ENCODE measurements at regions not wholly inside any gene's neighbourhood (a gene's known extent, or its start where the extent isn't known, plus 50 kb on each side); places are given as distances from the start of the nearest gene placed in this dataset.

DNA sequence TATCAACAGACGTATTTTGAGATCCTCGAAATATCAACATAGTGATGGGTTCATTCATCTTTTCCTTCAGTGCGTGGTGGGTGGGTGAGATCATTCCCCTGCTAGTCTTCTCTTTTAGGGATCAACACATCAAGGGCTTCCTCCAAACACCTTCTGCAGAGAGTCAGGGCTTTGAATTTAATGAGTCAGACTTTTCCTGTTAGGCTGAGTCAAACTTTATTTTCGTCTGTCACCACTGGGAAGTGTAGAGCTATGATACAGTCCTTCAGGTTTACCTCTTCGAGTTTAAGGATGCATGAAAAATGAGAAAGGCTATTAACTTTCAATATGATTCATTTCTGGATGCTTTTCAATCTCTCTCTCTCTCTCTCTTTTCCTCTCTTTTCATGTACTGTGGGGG lies 189.1 kb downstream of the BMP2 start:
- DNase-seq = no peak

GRCh38 chr20:6959900-6960312 lies 192.4 kb downstream of the BMP2 start:
- DNase-seq = no peak

GRCh38 chr20:6966721-6967120 lies 199.2 kb downstream of the BMP2 start:
- DNase-seq = no peak

GRCh38 chr20:6974838-6975237 lies 207.4 kb downstream of the BMP2 start:
- no peak for DNase-seq

DNA sequence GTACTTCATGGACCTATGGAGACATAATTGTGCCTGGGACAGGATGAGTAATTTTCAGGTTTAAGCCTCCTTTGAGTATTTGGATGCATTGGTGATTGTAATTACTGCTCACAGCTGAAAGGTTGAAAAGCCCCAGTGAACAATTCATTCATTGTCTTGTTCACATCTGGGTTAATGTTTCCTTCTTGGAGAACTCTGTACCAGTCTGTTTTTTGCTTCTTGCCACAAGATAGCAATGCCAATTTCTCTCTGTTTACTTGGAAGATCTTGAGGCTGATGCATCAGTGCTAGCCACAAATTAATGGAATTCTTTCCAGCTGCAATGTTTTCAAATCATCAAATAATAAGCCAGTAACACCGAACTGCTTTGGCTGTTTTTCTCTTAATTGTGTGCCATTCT lies 207.8 kb downstream of the BMP2 start:
- no peak for DNase-seq

- no peak for DNase-seq
Observed at GRCh38 chr20:6976106-6976900, 208.8 kb downstream of the BMP2 start.

DNA sequence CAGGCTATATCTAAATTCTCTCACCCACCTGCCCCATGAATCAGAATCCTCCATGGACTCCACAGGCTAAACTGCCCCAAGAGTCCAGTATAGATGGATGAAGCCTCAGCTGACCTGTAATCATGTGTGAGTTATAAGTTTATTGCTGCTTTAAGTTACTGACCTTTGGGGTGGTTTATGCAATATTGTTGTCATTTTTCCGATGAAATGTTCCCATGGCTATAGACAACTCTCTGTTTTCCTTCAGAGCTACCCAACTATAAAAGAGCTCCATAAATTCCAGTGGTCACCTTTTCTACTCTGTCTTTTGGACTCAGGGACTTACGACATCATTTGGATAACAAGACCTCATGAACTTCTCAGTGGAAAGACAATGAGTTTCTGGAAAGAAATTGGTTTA lies 212.1 kb downstream of the BMP2 start:
- DNase-seq = no peak

- no peak for DNase-seq
Observed at GRCh38 chr20:6993011-6993410, 225.5 kb downstream of the BMP2 start.

DNA sequence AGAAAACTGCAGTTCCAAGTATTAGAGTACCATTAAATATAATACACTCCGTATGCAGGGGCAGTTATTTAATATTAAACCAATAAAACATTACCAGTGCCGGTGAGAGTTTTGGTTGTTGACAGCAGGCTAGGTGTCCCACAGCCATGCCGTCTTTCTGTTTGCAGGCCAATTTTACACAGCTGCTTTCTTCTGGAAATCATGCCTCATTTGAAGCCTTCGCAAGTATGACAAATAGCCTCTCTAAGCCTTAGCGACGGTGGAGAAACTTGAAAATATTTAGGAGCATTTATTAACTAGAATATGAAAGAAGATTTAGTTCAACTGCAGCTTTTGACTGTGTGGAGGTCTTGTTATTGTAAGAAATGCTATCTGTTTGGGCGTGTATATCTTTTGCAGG lies 226.0 kb downstream of the BMP2 start:
- DNase-seq = no peak

DNA sequence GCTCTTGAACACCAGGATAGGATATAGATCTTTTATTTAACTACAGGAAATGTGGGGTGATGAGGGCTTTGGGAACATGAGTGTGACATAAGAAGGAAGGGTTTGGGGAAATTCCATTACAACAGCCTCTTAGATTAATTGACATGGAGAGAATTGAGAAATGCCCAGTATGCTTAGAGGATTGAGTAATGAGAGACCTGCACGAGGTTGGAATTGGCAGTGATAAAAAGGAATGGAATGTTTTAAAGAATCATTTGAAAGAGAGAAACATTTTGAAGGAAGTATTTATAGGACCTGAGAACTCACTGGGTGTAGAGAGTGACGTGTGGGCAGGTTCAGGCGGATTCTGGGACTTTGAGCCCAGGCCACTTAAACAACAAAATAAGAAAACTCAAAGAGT lies 227.0 kb downstream of the BMP2 start:
- DNase-seq = no peak

GRCh38 chr20:6998909-6999308 lies 231.4 kb downstream of the BMP2 start:
- no peak for DNase-seq

GRCh38 chr20:6999381-6999780 lies 231.9 kb downstream of the BMP2 start:
- DNase-seq = no peak

GRCh38 chr20:7003598-7003997 lies 236.1 kb downstream of the BMP2 start:
- DNase-seq = no peak

DNA sequence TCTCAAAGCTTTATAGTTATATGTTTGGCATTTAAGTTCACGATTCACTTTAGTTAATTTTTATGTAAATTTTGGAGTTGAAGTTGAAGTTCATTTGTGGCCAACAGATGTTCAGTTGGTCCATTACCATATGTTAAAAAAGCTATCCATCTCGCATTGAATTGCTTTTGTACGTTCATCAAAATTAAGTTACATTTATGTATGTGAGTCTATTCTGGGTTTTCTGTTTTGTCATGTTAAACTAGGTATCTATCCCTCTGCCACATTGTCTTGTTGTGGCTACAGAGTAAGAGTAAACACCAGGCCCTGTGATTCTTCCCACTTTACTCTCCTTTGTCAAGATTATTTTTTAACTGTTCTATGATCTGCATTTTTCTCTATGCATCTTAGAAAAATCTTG lies 237.3 kb downstream of the BMP2 start:
- DNase-seq = no peak

DNA sequence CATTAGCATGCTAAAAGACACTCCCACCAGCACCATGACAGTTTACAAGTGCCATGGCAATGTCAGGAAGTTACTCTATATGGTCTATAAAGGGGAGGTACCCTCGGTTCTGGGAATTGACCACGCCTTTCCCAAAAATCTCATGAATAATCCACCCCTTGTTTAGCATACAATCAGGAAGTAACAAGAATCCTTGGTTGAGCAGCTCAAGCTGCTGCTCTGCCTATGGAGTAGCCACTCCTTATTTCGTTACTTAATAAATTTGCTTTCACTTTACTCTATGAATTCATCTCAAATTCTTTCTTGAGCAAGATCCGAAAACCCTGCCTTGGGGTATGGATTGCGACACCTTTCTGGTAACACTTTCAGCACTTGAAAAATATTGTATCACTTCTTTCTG lies 243.0 kb downstream of the BMP2 start:
- DNase-seq = no peak

GRCh38 chr20:7015257-7015656 lies 247.8 kb downstream of the BMP2 start:
- no peak for DNase-seq

GRCh38 chr20:7022597-7022996 lies 255.1 kb downstream of the BMP2 start:
- DNase-seq = no peak

DNA sequence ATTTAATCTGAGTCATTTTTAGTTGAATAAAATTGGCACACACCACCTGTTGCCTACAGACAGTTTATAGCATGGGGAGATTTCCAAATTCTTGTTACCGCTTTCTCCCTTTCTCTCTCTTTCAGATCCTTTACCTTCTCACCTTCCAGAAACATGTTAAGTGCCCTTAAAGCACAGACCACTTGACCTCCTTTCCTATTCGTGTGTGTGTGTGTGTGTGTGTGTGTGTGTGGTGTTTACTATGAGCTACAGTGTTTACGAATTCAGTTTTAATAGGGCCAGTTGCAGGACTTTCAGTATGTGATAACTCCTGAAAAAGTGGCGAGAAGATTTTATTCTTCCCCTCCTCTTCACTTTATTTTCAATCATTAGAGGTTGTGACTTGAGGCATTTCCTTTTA lies 258.1 kb downstream of the BMP2 start:
- DNase-seq = no peak

- DNase-seq = no peak
Observed at GRCh38 chr20:7029019-7029418, 261.5 kb downstream of the BMP2 start.

DNA sequence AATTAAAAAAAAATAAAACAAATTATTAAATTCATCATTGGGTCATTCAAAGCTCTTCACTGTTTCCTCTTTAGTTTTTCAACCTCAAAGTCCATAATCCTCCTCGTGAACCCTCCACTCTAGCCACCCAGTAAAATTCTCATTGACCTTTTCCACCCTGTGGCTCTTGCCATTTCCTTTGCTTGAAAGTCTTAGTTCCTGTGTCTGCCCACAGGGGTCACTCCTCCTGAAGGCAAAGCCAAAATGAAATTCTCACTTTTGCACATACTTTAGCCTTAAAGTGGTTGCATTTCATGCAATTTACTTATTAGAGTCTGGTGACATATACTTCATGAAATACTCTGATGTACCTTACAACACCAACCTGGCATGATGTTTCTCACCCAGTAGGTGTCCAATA lies 263.7 kb downstream of the BMP2 start:
- DNase-seq = no peak

GRCh38 chr20:7038029-7038428 lies 270.5 kb downstream of the BMP2 start:
- DNase-seq = no peak

DNA sequence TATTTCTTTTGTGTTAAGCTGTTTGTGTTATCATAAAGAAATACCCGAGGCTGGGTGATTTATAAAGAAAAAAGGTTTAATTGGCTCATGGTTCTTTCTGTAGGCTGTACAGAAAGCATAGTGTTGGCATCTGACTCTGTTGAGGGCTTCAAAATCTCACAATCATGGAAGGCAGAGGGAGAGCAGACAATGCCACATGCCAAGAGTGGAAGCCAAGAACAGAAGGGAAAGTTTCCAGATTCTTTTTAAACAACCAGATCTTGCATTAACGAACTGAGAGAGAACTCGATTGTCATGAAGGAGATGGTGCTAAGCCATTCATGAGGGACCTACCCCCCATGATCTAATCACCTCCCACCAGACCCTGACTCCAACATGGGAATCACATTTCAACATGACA lies 290.1 kb downstream of the BMP2 start:
- no peak for DNase-seq

- DNase-seq = no peak
Observed at GRCh38 chr20:7078804-7079203, 311.3 kb downstream of the BMP2 start.

DNA sequence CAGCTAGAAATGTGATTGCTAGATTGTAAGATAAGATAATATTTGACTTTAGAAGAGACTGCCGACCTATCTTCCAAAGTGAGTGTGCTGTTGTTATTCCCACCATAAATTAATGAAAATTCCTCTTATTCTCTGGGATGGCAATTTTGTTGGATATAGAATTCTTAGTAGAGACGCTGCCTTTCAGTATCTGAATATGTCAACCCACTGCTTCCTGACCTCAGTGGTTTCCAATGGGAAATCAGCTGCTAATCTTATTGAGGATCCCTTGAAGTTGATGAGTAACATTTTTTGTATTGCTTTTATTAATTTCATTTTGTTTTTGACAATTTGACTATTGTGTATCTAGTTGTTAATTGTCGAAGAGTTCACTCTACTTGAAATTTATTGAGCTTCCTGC lies 313.0 kb downstream of the BMP2 start:
- DNase-seq = no peak

DNA sequence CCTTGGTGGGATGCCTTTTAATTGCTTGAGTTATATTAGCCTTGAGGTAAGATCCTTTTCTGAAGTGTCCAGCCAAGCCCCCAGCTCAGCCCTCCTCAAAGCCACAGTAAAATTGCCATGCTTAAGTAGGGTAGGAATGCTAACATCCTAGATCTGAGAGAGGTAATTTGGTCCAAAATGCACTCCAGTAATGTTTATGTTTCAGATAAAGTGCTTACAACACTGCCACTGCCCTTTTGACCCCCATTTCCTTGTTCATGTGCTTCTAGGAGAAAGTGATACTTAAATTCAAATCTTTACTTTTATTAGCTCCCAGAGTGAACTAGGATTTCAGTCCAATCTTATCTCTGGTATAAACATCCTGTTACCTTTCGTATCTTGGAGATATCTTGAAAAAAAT lies 318.0 kb downstream of the BMP2 start:
- DNase-seq = no peak

All from right forelimb (tissue), 1 donor.